Lung microvascular endothelial cell (primary cell): ENCODE measurements at regions not wholly inside any gene's neighbourhood (a gene's known extent, or its start where the extent isn't known, plus 50 kb on each side); places are given as distances from the start of the nearest gene placed in this dataset.

Experiments
- DNase-seq, 2 donors: peaks; one replicate each; pipeline versions ENCODE4 v3.0.0 to v3.0.0-alpha.2; 2010; ENCODE audit warnings: low read depth in 2 of 2

GRCh38 chrX:143571521-143571920, 54.2 kb upstream of the SPANXN3 start:
- peak in 1 of 2 donors; percentile 0 for DNase-seq

DNA sequence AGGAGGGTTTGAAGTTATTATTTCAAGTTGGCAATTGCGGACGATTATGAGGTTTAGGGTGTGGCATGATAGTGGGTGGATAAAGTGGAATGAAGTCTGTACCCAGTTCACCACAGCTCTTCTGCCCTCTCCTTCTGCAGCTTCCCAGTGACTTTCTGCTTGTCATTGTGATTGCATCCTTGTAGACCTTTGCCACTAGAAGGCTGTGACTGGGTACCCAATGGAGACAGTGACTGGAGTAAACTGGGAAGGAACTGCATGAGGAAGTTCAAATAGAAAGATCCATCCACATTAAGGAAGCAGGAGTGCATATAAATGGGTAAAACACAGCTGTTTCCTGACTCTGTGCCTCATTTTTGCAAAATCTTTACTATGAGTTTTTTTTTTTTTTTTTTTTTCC, 53.5 kb upstream of the SPANXN3 start:
- DNase-seq: no peak

DNA sequence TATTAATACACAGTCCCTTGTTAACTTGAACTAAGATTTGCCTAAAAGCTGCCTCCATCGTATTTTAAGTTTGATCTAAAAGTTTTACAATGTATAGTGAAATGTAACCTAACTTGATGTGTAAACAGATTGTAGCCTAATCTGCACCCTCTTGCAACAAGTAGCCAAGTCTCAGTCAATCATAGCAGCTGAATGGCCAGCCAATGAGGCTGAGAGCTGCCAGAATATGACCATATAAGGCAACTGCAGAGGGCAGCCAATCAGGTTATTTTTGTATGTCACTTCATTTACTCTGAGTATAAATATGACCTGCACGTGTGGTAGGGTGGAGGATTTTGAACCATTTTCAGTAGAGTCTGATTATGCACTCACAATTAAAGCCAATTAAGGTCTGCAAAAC, 51.2 kb upstream of the SPANXN3 start:
- DNase-seq: no peak
